NCI-H1048 (cell line): ENCODE measurements at regions not wholly inside any gene's neighbourhood (a gene's known extent, or its start where the extent isn't known, plus 50 kb on each side); places are given as distances from the start of the nearest gene placed in this dataset.
"Not testable (repeated sequence)": the region's sequence is repeated elsewhere in the genome, so short reads cannot be mapped to it uniquely, and the experiment has no call there.

Experiments used
- DNase-seq: peaks from one replicate; lab custom pipeline; 2025; lab: John Stamatoyannopoulos, UW

DNA sequence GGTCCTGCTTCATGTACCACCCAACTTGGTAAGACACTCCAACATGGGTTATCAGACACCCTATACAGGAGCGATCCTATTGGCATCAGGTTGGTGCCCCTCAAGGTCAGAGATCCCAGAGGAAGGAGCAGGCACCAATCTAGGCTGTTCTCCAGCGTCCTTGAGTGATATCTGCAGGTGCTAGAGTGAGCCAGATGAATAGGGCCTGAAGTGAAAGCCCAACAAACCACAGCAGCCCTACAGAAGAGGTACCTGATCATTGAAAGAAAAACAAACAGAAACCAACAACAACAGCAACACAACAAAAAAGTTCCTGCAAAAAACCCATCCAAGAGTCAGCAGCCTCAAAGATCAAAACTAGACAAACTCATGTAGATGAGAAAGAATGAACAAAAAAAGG is 584.8 kb downstream of the HINT1 start:
- no peak for DNase-seq

DNA sequence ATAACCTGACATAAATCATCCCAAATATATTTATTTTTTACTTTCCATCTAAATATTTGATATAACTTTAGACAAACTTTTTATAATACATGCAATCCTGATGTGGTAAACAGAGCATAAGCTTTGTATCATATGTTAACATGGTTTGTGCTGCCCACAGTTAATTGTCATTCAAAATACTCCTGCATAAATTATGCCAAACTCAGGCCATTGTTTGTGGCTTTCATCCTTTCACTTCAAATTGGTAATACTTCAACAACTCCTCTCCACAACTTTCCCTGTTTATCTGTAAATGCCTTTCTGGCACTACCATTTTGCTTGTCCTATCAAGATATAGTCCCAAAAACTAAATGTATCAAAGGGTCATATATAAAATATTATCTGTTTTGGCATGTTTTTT is 586.7 kb downstream of the HINT1 start:
- no peak for DNase-seq

DNA sequence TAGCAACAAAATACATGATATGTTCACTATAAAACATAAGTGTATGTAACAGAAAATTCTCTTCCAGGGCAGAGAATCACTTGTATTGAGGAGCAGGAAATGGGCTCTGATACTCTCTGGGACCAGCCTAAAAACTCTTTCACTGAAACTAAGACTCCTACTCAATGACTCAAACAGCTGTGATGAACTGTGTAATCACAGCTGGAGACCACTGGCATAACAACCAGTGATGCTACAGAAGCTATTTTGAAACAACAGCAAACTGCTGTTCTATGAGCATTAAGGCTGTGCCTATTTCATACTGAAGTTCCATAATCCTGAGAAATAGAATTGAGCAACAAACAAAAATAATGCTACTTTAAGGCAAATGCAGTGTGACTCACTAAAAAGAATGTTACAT is 594.0 kb downstream of the HINT1 start:
- DNase-seq: no peak

DNA sequence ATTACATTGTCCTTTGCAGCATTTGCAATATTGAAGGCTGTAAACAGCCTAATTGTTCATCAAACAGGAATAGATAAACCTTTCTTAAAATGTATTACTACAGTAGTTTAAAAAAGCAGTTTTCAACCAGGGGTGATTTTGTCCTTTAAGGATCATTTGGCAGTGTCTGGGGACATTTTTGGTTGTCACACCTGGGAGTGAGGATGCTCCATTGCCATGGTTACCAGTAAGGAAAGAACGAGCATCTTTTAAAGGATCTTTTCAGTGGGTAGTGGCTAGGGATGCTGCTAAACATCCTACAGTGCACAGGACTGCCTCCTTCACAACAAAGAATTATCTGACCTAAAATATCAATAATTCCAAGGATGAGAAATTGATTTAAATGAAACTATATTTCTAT is 596.3 kb downstream of the HINT1 start:
- no peak for DNase-seq

DNA sequence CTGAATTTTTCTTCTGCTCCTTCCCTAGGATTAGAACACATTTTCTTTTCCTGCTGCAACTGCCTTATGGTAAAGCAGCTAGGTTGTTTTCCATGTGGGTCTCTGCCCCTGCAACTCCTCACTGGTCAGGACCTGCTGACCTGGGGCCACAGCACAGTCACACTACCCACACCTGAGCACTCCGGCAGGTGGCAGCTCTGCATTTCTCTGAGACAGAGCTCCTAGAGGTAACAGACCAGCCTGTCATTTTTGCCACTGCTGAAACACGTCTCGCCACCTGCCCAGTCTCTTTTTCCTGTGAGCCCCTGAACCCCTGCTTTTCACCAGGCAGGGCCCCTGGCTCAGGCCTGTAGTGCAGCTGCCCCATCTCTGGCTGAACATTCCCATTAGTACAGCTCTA is 609.6 kb downstream of the HINT1 start:
- DNase-seq: no peak

DNA sequence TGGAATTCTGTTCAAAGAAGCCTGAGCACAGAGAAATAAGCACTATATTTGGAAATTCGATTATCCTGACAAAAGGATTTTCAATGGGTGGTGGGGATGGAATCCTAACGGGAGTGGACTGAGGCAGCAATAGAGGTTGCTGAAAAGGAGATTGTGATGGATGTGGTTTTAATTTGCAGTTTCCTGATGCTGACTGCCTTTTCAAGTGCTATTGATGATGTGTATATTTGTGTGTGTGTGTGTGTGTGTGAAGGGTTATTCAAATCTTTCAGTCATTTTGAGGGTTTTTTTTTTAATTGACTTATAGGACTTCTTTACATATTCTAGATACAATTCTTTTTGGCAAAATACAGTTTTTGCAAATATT is 614.5 kb downstream of the HINT1 start:
- no peak for DNase-seq

DNA sequence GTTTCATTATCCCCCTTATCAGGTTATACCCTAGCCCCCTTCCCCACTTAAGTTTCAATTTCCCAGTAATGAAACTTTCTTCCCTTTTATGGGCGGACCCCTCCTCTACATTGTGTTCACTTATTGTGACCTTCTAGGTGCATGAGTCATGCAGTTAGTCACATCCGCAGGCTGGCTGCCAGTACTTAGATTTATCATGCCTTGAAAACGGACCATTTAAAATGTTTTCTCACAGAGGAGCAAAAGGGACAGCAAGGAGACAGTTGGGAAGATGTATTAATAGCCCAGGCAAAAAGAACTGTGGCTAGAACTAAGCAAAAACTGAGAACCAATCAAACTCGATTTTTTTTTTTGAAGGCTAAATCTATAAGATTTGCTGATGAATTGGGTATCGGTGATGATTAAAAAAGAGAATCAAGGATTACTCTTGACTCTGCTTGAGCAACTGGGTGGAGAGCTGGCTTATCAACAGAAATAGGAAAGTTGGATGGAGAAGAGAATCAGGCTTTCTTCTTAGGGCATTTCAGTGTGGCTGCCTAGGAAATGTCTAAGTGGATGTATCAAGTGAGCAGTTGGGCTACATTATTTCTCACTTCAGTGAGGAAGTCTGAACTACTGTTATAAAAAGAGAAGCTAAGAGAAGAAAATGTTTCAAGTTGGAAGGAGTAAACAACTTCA is 615.0 kb downstream of the HINT1 start:
- DNase-seq: no peak

DNA sequence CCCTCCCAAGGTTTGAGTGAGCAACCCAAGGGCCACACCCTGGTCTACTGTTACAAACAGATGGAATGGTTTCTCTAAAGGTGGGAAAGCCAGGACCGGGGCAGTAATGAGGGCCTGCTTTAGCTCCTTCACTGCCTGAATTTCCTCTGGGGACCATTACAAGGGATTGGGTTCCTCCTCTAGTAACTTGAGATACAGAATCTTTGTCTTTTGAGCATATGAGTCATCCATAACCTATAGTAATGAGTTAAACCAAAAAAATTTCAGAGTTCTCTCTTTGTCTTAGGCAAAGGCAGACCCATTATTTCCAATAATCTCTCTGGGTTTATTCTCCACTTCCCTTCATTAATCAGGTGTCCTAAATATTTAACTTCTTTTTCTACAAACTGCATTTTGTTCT is 618.8 kb downstream of the HINT1 start:
- no peak for DNase-seq

DNA sequence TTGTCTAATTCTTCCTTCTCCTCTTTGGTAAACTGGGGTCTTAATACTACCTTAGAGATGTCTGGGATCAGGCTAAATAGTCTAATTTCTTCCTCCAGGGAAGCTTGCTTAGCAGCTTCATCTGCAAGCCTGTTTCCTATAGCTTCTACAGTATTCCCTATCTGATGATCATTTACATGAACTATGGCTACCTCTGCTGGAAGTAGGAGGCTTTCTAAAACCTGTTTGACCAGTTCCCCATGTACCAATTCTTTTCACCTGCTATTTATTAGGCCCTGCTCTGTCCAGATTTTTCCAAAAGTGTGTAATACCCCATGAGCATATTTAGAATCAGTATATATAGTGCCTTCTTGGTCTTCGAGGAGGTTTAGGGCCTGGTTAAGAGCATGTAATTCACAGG is 619.8 kb downstream of the HINT1 start:
- DNase-seq: no peak

DNA sequence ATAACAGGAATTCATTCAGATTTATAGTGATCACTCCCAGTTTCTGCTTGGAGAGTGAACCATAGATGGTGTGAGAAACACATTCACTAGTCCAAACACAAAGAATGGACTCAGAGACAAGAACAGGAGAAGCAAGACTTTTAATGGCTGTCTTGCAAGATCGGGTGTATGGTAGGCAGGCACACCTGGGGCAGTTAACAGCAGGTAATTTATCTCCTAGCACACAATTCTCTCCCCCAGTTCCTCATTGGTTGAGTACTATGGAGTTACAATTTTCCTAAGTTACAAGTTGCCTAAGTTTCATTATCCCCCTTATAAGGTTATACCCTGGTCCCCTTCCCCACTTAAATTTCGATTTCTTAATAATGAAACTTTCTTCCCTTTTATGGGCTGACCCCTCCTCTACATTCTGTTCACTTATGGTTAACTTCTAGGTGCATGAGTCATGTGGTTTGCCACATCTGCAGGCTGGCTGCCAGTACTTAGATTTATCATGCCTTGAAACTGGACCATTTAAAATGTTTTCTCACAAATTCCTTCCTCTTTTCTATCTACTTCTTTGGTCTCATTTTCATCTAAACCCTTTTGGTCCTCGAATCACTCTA is 623.3 kb downstream of the HINT1 start:
- no peak for DNase-seq

DNA sequence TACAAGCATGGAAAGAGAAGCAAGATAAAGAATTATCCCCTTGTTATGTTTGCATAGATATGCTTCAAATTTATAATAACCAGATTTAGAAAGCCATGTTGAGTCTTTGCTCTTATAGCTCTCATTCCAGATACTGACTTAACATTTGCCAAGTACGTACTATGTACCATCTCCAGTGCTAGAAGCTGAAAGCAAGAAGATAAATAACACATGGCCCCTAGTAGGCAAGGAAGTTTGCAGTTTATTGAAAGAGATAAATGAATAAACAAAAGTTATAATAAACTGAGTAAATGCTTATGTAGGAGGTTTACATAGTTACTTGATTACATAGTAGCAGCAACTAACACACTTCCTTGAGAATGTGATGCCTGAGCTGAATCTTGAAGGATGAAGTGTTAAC is 628.4 kb downstream of the HINT1 start:
- DNase-seq: no peak

DNA sequence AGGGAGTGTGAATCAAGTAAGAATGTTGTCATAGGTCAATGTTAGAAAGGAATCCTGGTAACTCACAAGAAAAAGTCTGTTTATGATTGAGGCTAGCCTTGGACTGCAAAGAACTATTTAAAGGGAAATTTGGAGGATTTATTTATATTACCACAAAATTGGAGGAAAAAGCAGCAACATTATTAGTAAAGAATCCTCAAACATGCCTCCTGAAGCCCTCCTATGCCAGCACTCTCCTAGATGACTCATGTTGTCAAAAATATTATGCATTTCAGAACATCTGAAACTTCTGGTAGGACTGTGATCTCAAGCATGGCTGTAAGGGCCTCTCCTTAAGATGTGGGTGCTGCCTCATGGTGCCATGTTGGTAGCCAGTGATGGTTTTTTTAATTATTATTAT is 628.5 kb downstream of the CHSY3 start:
- DNase-seq: no peak

DNA sequence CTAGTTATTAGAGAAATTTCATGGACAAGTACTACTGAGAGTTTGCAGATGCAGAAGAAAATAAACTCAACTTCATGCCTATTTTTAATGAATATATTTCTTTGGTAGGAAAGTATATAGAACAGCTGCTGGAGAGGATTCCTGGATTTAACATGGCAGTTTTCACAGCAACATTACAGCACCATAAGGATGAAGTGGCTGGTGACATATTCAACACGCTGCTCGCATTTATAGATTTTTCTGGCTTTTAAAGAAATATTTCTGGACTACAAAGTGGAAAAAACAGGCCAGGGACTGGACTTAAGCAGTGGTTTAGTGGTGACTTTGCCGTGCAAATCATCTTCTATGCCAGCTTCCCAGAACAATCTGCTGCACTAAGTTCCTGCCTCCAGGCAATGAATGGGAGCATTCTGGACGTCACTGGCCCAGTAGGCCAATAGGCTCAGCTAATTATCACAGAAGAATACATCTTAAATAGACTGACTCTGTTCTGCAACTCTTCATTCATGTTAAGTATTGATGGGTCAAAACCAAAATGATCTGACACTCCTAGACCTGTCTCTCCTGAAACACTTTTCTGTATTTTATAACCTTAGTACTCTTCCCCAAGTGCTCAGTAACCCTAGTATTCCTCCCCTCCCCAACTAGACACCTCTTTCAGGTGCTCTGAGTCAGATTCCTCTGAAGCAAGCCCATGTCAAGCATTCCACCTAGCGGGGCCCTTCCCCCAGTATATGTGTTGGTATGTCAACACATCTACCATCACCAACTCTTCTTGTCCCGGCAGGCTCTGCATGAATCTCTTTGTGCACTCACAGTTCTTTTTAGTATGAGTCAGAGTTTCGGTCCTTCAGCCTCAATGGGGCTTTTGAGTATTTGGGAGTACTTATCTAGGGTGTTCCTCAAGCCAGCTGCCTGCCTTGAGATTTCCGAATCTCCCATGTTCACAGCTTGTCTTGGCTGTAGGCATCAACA is 625.5 kb downstream of the CHSY3 start:
- no peak for DNase-seq

DNA sequence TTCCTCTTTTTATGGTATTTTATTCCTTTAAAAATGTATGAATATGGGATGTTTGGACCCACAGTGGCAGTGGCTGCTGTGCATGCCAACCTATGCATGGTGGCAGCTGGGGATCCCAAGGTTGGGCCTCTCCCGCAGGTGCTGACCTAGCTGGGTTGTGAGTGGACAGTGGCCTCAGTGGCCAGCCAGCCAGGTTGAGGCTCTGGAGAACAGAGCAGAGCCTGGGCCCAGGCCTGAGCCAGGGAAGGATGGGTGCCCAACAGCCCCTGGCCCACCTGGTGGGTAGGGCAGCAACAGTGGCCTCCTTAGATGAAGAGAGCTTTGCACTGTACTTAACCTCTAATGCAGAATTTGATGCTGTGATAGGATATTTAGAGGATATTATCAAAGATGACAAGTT is 624.8 kb downstream of the CHSY3 start:
- DNase-seq: no peak

DNA sequence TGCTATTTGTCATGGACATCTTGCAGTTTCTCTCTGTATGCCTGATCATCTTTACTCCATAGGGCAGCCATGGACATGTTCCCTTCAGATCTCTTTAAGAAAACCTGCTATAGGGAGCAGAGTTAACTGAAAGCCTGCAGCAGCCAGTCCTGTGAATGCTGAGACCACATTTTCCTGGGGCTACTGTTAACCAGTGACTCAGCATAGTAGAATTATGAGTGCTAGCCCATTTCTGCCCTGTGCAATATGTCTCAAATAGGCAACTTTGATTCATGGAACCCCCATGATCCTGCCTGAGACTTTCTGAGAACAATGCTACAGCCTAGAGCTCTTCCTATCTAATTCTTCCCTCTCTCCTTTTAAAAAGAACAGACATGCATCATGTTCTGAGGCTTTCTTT is 624.2 kb downstream of the CHSY3 start:
- DNase-seq: no peak

DNA sequence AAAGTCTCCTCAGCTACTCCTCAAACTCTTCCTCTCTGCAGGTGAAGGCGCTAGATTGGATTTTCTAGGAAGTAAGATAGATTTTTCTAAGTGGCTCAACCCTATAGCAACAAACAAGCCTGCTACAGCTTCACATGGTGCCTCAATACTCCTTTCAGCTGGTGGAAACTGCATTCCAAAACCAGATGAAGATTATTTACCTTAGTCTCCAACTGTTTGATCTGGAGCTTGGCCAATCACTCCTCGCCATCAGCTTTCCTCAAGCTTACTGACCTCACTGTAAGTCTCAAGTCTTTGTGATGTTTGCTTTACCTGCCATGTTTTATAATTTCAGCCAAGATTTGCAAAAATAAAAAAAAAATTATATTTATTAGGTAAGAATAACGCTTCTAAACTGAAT is 622.4 kb downstream of the CHSY3 start:
- no peak for DNase-seq

DNA sequence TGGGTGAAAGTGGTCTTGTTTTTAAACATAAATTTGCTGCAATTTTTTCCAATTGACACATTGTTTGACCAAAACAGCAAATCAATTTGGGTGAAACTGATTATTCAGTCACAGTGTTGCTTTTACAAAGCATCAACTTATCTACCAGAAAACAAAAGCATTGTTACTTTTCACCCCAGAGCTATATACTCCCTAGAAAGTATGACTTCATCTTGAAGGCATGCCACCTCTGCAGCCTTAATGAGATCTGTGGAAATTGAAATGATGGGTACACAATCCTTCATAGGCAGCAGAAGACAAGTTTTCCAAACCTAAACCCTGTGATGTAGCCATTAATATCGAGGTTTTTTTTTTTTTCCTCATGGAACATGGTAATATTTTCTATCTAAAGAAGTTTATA is 615.9 kb downstream of the CHSY3 start:
- DNase-seq: no peak

DNA sequence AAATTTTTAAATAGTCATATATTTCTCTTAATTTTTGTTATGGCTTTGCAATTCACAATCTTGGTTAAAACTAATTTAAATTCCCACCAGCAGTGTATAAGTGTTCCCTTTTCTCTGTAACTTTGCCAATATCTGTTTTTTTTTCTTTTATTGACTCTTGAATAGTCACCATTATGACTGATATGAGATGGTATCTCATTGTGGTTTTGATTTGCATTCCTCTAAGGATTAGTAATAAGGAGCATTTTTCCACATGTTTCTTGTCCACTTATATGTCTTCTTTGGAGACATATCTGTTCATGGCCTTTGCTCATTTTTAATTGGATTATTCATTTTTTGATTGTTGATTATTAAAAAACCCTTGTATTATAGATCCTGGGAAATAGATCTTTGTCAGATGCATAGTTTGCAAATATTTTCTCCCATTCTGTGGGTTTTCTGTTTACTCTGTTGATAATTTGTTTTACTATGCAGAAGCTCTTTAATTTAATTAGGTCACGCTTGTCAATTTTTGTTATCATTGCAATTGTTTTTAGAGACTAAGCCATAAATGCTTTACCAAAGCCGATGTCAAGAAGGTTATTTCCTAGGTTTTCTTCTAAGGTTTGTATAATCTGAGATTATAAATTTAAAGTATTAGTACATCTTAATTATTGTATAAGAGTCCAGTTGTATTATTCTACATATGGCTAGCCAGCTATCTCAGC is 610.9 kb downstream of the CHSY3 start:
- DNase-seq: no peak

DNA sequence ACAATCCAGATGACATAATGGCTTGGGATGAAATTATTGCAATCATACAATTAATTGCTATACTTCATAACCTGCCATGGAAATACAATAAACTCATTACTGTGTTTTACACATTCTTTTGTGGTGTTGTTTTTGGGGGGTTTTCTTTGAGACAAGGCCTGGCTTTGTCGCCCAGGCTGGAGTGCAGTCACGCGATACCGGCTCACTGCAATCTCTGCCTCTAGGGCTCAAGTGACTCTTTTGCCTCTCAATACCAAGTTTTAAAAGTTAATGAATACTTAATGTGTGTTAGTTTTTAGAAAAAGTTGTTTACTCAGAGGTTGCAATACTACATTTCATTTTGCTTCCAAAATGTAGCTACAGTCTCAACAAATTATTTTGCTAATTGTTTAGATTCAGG is 598.4 kb downstream of the CHSY3 start:
- DNase-seq: no peak

DNA sequence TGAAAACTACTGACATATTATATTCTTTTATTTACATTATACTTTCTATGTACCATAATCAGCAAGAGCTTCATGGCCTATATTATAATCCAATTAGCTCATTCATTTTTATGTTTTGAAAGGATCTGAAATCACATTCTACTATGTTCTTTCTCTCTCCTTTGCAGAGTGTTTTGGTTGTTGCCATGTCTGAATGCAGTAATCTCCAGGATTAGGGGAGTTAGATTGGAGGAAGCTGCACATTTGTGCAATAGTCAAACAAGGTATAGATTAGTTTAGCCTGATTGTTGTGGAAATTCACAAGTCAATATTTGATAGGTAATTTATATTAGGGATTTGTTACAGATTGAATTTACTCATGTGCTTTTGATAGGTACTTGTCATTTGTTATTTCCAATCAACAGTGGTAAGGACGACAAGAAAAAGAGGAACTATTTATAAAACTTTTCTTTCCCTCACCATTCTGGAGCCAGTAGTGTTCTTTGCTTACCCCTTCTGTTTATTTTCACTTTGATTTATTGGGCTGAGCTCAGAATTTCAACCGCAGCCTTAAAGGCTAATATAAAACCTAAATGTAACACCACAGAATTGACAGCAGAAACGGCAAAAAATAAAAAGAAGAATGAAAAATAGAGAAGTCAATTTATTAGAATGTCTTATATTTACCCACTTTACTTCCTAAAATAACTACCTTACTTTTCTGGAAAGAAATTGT is 597.0 kb downstream of the CHSY3 start:
- no peak for DNase-seq

DNA sequence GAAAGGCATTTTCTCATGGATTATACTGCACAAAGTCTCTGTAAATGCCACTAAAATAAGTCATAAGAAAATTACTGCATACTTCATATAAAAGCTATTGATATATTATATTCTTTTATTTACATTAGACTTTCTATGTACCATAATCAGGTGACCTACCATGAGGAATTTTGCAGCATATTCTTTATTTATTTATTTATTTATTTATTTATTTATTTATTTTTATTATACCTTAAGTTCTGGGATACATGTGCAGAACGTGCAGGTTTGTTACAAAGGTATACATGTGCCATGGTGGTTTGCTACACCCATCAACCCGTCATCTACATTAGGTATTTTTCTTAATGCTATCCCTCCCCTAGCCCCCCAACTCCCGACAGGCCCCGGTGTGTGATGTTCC is 596.2 kb downstream of the CHSY3 start:
- DNase-seq: not testable (repeated sequence)

DNA sequence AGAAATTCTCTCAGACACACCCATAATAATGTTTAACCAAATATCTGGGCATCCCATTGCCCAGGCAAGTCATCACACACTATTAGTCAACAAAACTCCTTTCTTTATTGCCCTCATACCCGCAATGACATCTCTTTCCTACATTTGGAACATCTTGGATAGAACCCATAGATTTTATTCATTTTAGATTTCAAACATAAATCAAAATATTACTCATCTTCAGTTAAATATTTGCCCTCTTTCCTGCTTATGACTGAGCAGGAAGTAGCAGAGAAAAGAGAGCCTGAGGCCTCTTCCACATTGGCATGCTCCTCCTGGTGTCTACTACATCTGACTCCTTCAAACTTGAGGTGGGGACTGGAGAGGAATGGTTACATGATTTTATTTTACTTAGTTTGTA is 592.0 kb downstream of the CHSY3 start:
- DNase-seq: no peak
